Ectodermal cell (in vitro differentiated cells): ENCODE measurements at regions not wholly inside any gene's neighbourhood (a gene's known extent, or its start where the extent isn't known, plus 50 kb on each side); places are given as distances from the start of the nearest gene placed in this dataset.
"Not testable (repeated sequence)": the region's sequence is repeated elsewhere in the genome, so short reads cannot be mapped to it uniquely, and the experiment has no call there.

Experiments used
- H3K27ac ChIP-seq: 2 replicates; pipeline ENCODE4 v1.7.0; 2013; ENCODE audit warnings: mild to moderate bottlenecking, low read depth, low read length; ENCODE audit not compliant: insufficient read depth, poor library complexity, severe bottlenecking
- H3K27me3 ChIP-seq: 2 replicates; pipeline ENCODE4 v1.7.0; 2013; ENCODE audit warnings: mild to moderate bottlenecking, low read length; ENCODE audit not compliant: insufficient read depth, control insufficient read depth, poor library complexity, severe bottlenecking
- H3K36me3 ChIP-seq: one replicate; pipeline ENCODE4 v1.7.0; 2013; ENCODE audit warnings: low read length; ENCODE audit not compliant: control insufficient read depth, insufficient read depth
- H3K4me1 ChIP-seq: one replicate; pipeline ENCODE4 v1.7.0; 2013; ENCODE audit warnings: low read length; ENCODE audit not compliant: control insufficient read depth, insufficient read depth
- H3K4me3 ChIP-seq: 2 replicates; pipeline ENCODE4 v1.7.0; 2013; ENCODE audit warnings: low read depth, low read length, control low read depth; ENCODE audit not compliant: insufficient read depth
- H3K9me3 ChIP-seq: 2 replicates; pipeline ENCODE4 v1.7.0; 2013; ENCODE audit warnings: mild to moderate bottlenecking, low read length, moderate library complexity; ENCODE audit not compliant: control insufficient read depth
- WGBS, 2 experiments: methylation state at CpG; one replicate each; pipeline ENCODE4 v1.1.7; 2013; ENCODE audit warnings: missing lambda C conversion rate in 2 of 2; 5-methylcytosine and 5-hydroxymethylcytosine counted together

- no peak overlapping the region for H3K27ac ChIP-seq
- no peaks in the 10 kb centered on the region for H3K9me3 ChIP-seq
- H3K36me3 ChIP-seq = no peaks in the 10 kb centered on the region
- H3K4me3 ChIP-seq = no peak overlapping the region
- WGBS, 2 experiments = 83 to 93% methylated on average over 5 of the region's 5 CpGs
- H3K27me3 ChIP-seq = no peaks in the 10 kb centered on the region
- H3K4me1 ChIP-seq = no peaks in the 10 kb centered on the region
Observed at GRCh38 chr4:12488672-12489071, 995.5 kb downstream of the RAB28 start.

GRCh38 chr4:12487000-12487399 lies 997.1 kb downstream of the RAB28 start:
- WGBS, 2 experiments = 92 to 93% methylated on average over 2 of the region's 2 CpGs
- Histone ChIP-seq H3K4me3 (no peak overlapping the region), H3K9me3 (no peaks in the 10 kb centered on the region), H3K4me1 (no peaks in the 10 kb centered on the region), H3K27me3 (no peaks in the 10 kb centered on the region), H3K27ac (no peak overlapping the region), H3K36me3 (no peaks in the 10 kb centered on the region)

- no peaks in the 10 kb centered on the region for H3K36me3 ChIP-seq
- H3K27me3 ChIP-seq = no peaks in the 10 kb centered on the region
- 90 to 92% methylated on average over 2 of the region's 2 CpGs for WGBS, 2 experiments
Observed at GRCh38 chr4:12472087-12472486, 1012.1 kb downstream of the RAB28 start.

GRCh38 chr4:12471193-12471592 lies 1012.9 kb downstream of the RAB28 start:
- Histone ChIP-seq H3K9me3 (no peaks in the 10 kb centered on the region), H3K4me3 (no peak overlapping the region), H3K27me3 (no peaks in the 10 kb centered on the region), H3K27ac (no peak overlapping the region), H3K4me1 (no peaks in the 10 kb centered on the region), H3K36me3 (no peaks in the 10 kb centered on the region)
- WGBS, 2 experiments = 87 to 94% methylated on average over 2 of the region's 2 CpGs

More at GRCh38 chr4:12472087-12472486, 1012.1 kb downstream of the RAB28 start:
- Histone ChIP-seq H3K9me3 (no peaks in the 10 kb centered on the region), H3K27ac (no peak overlapping the region), H3K4me3 (no peak overlapping the region), H3K4me1 (no peaks in the 10 kb centered on the region)

GRCh38 chr4:12461576-12461975 lies 1022.6 kb downstream of the RAB28 start:
- not testable (repeated sequence) for H3K36me3 ChIP-seq, H3K9me3 ChIP-seq, H3K4me3 ChIP-seq, H3K27me3 ChIP-seq, H3K4me1 ChIP-seq, H3K27ac ChIP-seq
- 92 to 95% methylated on average over 3 to 4 of the region's 5 CpGs for WGBS, 2 experiments

GRCh38 chr4:12459126-12459525 lies 1025.0 kb downstream of the RAB28 start:
- Histone ChIP-seq H3K27me3 (no peaks in the 10 kb centered on the region), H3K36me3 (no peaks in the 10 kb centered on the region), H3K27ac (no peak overlapping the region), H3K4me1 (no peaks in the 10 kb centered on the region), H3K9me3 (no peaks in the 10 kb centered on the region), H3K4me3 (no peak overlapping the region)
- 78 to 79% methylated on average over 3 of the region's 3 CpGs for WGBS, 2 experiments

- Histone ChIP-seq H3K9me3 (no peaks in the 10 kb centered on the region), H3K4me1 (no peaks in the 10 kb centered on the region), H3K4me3 (no peak overlapping the region), H3K27ac (no peak overlapping the region), H3K27me3 (no peaks in the 10 kb centered on the region), H3K36me3 (no peaks in the 10 kb centered on the region)
- 93 to 94% methylated on average over 2 of the region's 2 CpGs for WGBS, 2 experiments
Observed at GRCh38 chr4:12458621-12459020, 1025.5 kb downstream of the RAB28 start.

- 94 to 97% methylated on average over 3 of the region's 3 CpGs for WGBS, 2 experiments
- no peaks in the 10 kb centered on the region for H3K36me3 ChIP-seq
- H3K4me3 ChIP-seq = no peak overlapping the region
- no peaks in the 10 kb centered on the region for H3K27me3 ChIP-seq
- H3K27ac ChIP-seq = no peak overlapping the region
- no peaks in the 10 kb centered on the region for H3K4me1 ChIP-seq
- H3K9me3 ChIP-seq = no peaks in the 10 kb centered on the region
Observed at GRCh38 chr4:12452291-12452690, 1023.6 kb upstream of the HS3ST1 start.

GRCh38 chr4:12447451-12447850 lies 1018.8 kb upstream of the HS3ST1 start:
- H3K4me3 ChIP-seq = no peak overlapping the region
- H3K9me3 ChIP-seq = no peaks in the 10 kb centered on the region
- H3K27me3 ChIP-seq = no peaks in the 10 kb centered on the region
- no peak overlapping the region for H3K27ac ChIP-seq
- H3K4me1 ChIP-seq = no peaks in the 10 kb centered on the region
- WGBS, 2 experiments = 91 to 96% methylated on average over 3 of the region's 3 CpGs
- no peaks in the 10 kb centered on the region for H3K36me3 ChIP-seq

- no peaks in the 10 kb centered on the region for H3K9me3 ChIP-seq
- no peaks in the 10 kb centered on the region for H3K4me1 ChIP-seq
- no peaks in the 10 kb centered on the region for H3K36me3 ChIP-seq
- H3K27me3 ChIP-seq = no peaks in the 10 kb centered on the region
- H3K27ac ChIP-seq = no peak overlapping the region
- no peak overlapping the region for H3K4me3 ChIP-seq
- 71 to 79% methylated on average over 1 to 2 of the region's 2 CpGs for WGBS, 2 experiments
Observed at GRCh38 chr4:12446657-12447185, 1018.0 kb upstream of the HS3ST1 start.

- H3K4me1 ChIP-seq = no peaks in the 10 kb centered on the region
- WGBS, 2 experiments = 85 to 94% methylated on average over 5 of the region's 5 CpGs
- no peaks in the 10 kb centered on the region for H3K36me3 ChIP-seq
- no peaks in the 10 kb centered on the region for H3K27me3 ChIP-seq
- H3K4me3 ChIP-seq = no peak overlapping the region
- no peaks in the 10 kb centered on the region for H3K9me3 ChIP-seq
- no peak overlapping the region for H3K27ac ChIP-seq
Observed at GRCh38 chr4:12446256-12446655, 1017.6 kb upstream of the HS3ST1 start.
